Loucy (cell line): ENCODE measurements at regions not wholly inside any gene's neighbourhood (a gene's known extent, or its start where the extent isn't known, plus 50 kb on each side); places are given as distances from the start of the nearest gene placed in this dataset.

Experiments used
- H2AFZ ChIP-seq: fragments of 200-600 bp; sonication (generic); 2 replicates; pipeline ENCODE4 v1.6.0; 2016; ENCODE audit warnings: antibody characterized with exemption, mild to moderate bottlenecking, low read length, moderate library complexity
- H3F3A ChIP-seq: fragments of 200-600 bp; 2 replicates; pipeline ENCODE4 v1.6.0; 2016; ENCODE audit warnings: antibody characterized with exemption, low read depth, mild to moderate bottlenecking
- H3K27me3 ChIP-seq: fragments of 200-600 bp; sonication (generic); 2 replicates; pipeline ENCODE4 v1.6.1; 2014; ENCODE audit warnings: low read length, mild to moderate bottlenecking; ENCODE audit not compliant: insufficient read depth, poor library complexity, severe bottlenecking
- H3K36me3 ChIP-seq: fragments of 200-600 bp; sonication (generic); 2 replicates; pipeline ENCODE4 v1.6.1; 2016; ENCODE audit warnings: low read length; ENCODE audit not compliant: insufficient read depth
- H3K4me1 ChIP-seq: fragments of 200-600 bp; sonication (generic); 2 replicates; pipeline ENCODE4 v1.5.1; 2014; ENCODE audit warnings: low read length, mild to moderate bottlenecking; ENCODE audit not compliant: insufficient read depth, poor library complexity, severe bottlenecking
- H3K4me2 ChIP-seq: fragments of 200-600 bp; sonication (generic); 2 replicates; pipeline ENCODE4 v1.6.0; 2014; ENCODE audit warnings: antibody characterized with exemption, low read length, low read depth, mild to moderate bottlenecking; ENCODE audit not compliant: poor library complexity, severe bottlenecking
- H3K4me3 ChIP-seq: fragments of 200-600 bp; sonication (generic); 2 replicates; pipeline ENCODE4 v1.5.1; 2014; ENCODE audit warnings: low read length, mild to moderate bottlenecking, mixed read lengths; ENCODE audit not compliant: poor library complexity, severe bottlenecking
- H3K79me2 ChIP-seq: fragments of 200-600 bp; sonication (generic); 2 replicates; pipeline ENCODE4 v1.6.1; 2014; ENCODE audit warnings: low read length; ENCODE audit not compliant: insufficient read depth
- H3K9ac ChIP-seq: fragments of 200-600 bp; sonication (generic); 2 replicates; pipeline ENCODE4 v1.6.0; 2014; ENCODE audit warnings: mild to moderate bottlenecking, low read depth, low read length, moderate library complexity; ENCODE audit not compliant: poor library complexity, severe bottlenecking
- H3K9me2 ChIP-seq: fragments of 200-600 bp; sonication (generic); replicated peaks from 2 replicates; pipeline ENCODE4 v1.6.1; 2016; ENCODE audit warnings: low read depth, low read length, mixed read lengths
- H3K9me3 ChIP-seq: fragments of 200-600 bp; sonication (generic); 2 replicates; pipeline ENCODE4 v1.6.1; 2014; ENCODE audit warnings: mild to moderate bottlenecking, antibody characterized with exemption, low read length, low read depth; ENCODE audit not compliant: insufficient read depth
- H4K20me1 ChIP-seq: fragments of 200-600 bp; sonication (generic); 2 replicates; pipeline ENCODE4 v1.6.0; 2014; ENCODE audit warnings: antibody characterized with exemption, low read length, mild to moderate bottlenecking; ENCODE audit not compliant: insufficient read depth, poor library complexity, severe bottlenecking
- CTCF ChIP-seq: fragments of 200-600 bp; sonication (generic); conservative IDR thresholded peaks from 2 replicates; pipeline ENCODE4 v1.5.1; 2014; ENCODE audit warnings: mild to moderate bottlenecking, antibody characterized with exemption, low read length
- EZH2phosphoT487 ChIP-seq: fragments of 200-600 bp; IDR thresholded peaks from 2 replicates; pipeline ENCODE4 v1.6.1; 2018; ENCODE audit warnings: antibody characterized with exemption, mild to moderate bottlenecking, moderate library complexity, borderline replicate concordance

GRCh38 chr9:87798261-87798833 is 72.4 kb downstream of the CTSL start:
- H3K36me3 ChIP-seq: no peaks in the 10 kb centered on the region
- no peaks in the 10 kb centered on the region for H3K9me3 ChIP-seq
- no peaks in the 10 kb centered on the region for H3K27me3 ChIP-seq
- H3F3A ChIP-seq: no peaks in the 10 kb centered on the region
- no peak overlapping the region for H2AFZ ChIP-seq
- no peak overlapping the region for H3K9ac ChIP-seq
- H3K79me2 ChIP-seq: no peaks in the 10 kb centered on the region
- no peaks in the 10 kb centered on the region for H4K20me1 ChIP-seq
- no peak overlapping the region for H3K4me2 ChIP-seq
- no peaks in the 10 kb centered on the region for H3K9me2 ChIP-seq
- H3K4me1 ChIP-seq: no peaks in the 10 kb centered on the region
- H3K4me3 ChIP-seq: no peak overlapping the region
- TF ChIP-seq EZH2phosphoT487: no peak
- no peak for TF ChIP-seq CTCF

- Histone ChIP-seq H3K9me3 (no peaks in the 10 kb centered on the region), H3K4me1 (no peaks in the 10 kb centered on the region), H3K4me2 (no peak overlapping the region), H3K36me3 (no peaks in the 10 kb centered on the region), H4K20me1 (no peaks in the 10 kb centered on the region), H3K79me2 (no peaks in the 10 kb centered on the region), H3F3A (no peaks in the 10 kb centered on the region), H2AFZ (no peak overlapping the region), H3K9ac (no peak overlapping the region), H3K4me3 (no peak overlapping the region), H3K9me2 (no peaks in the 10 kb centered on the region), H3K27me3 (no peaks in the 10 kb centered on the region)
- TF ChIP-seq EZH2phosphoT487 (no peak), CTCF (no peak)
Observed at GRCh38 chr9:87799503-87799902, 73.6 kb downstream of the CTSL start.

GRCh38 chr9:87800456-87800855 is 74.5 kb downstream of the CTSL start:
- H3K4me2 ChIP-seq: no peak overlapping the region
- H3K9ac ChIP-seq: no peak overlapping the region
- H3K79me2 ChIP-seq: no peaks in the 10 kb centered on the region
- H3K4me1 ChIP-seq: no peaks in the 10 kb centered on the region
- no peaks in the 10 kb centered on the region for H3K27me3 ChIP-seq
- no peaks in the 10 kb centered on the region for H3K9me3 ChIP-seq
- H3K9me2 ChIP-seq: no peaks in the 10 kb centered on the region
- no peak for TF ChIP-seq CTCF
- H3K36me3 ChIP-seq: no peaks in the 10 kb centered on the region
- H2AFZ ChIP-seq: no peak overlapping the region
- no peaks in the 10 kb centered on the region for H3F3A ChIP-seq
- no peaks in the 10 kb centered on the region for H4K20me1 ChIP-seq
- no peak overlapping the region for H3K4me3 ChIP-seq
